Keratinocyte (primary cell): ENCODE measurements at regions not wholly inside any gene's neighbourhood (a gene's known extent, or its start where the extent isn't known, plus 50 kb on each side); places are given as distances from the start of the nearest gene placed in this dataset.

Source experiments
- EZH2 ChIP-seq: IDR thresholded peaks from one replicate; pipeline ENCODE4 v1.6.1; 2012; ENCODE audit warnings: inconsistent platforms, mild to moderate bottlenecking, low read length, moderate library complexity
- TF ChIP-seq, protein P1 (sequence below), 3 experiments: IDR thresholded peaks in 1 of 3; conservative IDR thresholded peaks in 1 of 3; optimal IDR thresholded peaks in 1 of 3; 2 replicates in 2 of 3; 3 replicates in 1 of 3; pipeline versions ENCODE3 to v1.5.1; 2011; ENCODE audit warnings: low read length in 3 of 3, mild to moderate bottlenecking in 3 of 3, moderate library complexity in 2 of 3, control low read depth in 1 of 3, inconsistent platforms in 1 of 3; ENCODE audit not compliant: insufficient read depth in 2 of 3; ENCODE audit errors: extremely low read depth in 1 of 3

- TF ChIP-seq EZH2: no peak
- TF ChIP-seq, protein P1, sequence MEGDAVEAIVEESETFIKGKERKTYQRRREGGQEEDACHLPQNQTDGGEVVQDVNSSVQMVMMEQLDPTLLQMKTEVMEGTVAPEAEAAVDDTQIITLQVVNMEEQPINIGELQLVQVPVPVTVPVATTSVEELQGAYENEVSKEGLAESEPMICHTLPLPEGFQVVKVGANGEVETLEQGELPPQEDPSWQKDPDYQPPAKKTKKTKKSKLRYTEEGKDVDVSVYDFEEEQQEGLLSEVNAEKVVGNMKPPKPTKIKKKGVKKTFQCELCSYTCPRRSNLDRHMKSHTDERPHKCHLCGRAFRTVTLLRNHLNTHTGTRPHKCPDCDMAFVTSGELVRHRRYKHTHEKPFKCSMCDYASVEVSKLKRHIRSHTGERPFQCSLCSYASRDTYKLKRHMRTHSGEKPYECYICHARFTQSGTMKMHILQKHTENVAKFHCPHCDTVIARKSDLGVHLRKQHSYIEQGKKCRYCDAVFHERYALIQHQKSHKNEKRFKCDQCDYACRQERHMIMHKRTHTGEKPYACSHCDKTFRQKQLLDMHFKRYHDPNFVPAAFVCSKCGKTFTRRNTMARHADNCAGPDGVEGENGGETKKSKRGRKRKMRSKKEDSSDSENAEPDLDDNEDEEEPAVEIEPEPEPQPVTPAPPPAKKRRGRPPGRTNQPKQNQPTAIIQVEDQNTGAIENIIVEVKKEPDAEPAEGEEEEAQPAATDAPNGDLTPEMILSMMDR (optimal IDR thresholded peaks at IDR 0.05 in 1 of 3, IDR thresholded peaks at IDR 0.05 in 1 of 3, conservative IDR thresholded peaks at IDR 0.05 in 1 of 3; ENCODE audit: extremely low read depth in 1 of 3, insufficient read depth in 2 of 3, low read length in 3 of 3): peak; percentile 51 to 69 (median 58)
Observed at GRCh38 chr2:71933467-71934319, 214.0 kb downstream of the CYP26B1 start.
